Breast epithelium (tissue), 3 donors: ENCODE measurements at regions not wholly inside any gene's neighbourhood (a gene's known extent, or its start where the extent isn't known, plus 50 kb on each side); places are given as distances from the start of the nearest gene placed in this dataset.

Experiments
- POLR2A ChIP-seq: fragments of 450-650 bp; IDR thresholded peaks from one replicate; pipeline ENCODE4 v1.6.1; 2016; ENCODE audit warnings: antibody characterized with exemption, mild to moderate bottlenecking, moderate library complexity
- POLR2AphosphoS5 ChIP-seq, 3 donors: sonication (generic); formaldehyde crosslinking; IDR thresholded peaks; one replicate each; pipeline ENCODE4 v1.6.1; 2017; ENCODE audit warnings: antibody characterized with exemption in 3 of 3
- TF ChIP-seq, protein P1 (sequence below), 3 donors: fragments of 450-650 bp; IDR thresholded peaks; one replicate each; pipeline ENCODE4 v1.5.1; 2016 to 2017; ENCODE audit warnings: antibody characterized with exemption in 3 of 3, mild to moderate bottlenecking in 3 of 3, moderate library complexity in 3 of 3

DNA sequence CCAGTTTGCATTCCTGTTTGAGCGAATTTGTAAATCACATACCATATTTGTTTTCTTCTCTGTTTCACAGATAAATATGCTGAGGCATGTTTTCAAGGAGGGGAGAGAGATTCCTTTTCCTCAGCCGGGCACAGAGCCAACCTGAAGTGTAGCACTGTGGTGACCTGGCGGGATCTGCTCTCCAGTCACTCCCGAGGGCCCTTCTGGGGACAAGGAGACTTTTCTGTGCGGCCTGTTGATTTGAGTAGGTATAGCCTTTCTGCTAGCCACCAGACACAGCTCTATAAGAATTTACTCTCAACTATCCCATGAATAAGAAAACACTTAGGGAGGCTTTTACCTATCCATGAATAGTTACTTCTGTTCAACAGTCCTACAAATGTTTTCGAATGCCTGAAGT is 63.5 kb upstream of the FDX1 start:
- TF ChIP-seq POLR2A (no peak), POLR2AphosphoS5 (IDR thresholded peaks at IDR 0.05) (no peak)
- TF ChIP-seq, protein P1, sequence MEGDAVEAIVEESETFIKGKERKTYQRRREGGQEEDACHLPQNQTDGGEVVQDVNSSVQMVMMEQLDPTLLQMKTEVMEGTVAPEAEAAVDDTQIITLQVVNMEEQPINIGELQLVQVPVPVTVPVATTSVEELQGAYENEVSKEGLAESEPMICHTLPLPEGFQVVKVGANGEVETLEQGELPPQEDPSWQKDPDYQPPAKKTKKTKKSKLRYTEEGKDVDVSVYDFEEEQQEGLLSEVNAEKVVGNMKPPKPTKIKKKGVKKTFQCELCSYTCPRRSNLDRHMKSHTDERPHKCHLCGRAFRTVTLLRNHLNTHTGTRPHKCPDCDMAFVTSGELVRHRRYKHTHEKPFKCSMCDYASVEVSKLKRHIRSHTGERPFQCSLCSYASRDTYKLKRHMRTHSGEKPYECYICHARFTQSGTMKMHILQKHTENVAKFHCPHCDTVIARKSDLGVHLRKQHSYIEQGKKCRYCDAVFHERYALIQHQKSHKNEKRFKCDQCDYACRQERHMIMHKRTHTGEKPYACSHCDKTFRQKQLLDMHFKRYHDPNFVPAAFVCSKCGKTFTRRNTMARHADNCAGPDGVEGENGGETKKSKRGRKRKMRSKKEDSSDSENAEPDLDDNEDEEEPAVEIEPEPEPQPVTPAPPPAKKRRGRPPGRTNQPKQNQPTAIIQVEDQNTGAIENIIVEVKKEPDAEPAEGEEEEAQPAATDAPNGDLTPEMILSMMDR (IDR thresholded peaks at IDR 0.05), result no peak
